ENCODE measurements at regions not wholly inside any gene's neighbourhood (a gene's known extent, or its start where the extent isn't known, plus 50 kb on each side); places are given as distances from the start of the nearest gene placed in this dataset.

DNA sequence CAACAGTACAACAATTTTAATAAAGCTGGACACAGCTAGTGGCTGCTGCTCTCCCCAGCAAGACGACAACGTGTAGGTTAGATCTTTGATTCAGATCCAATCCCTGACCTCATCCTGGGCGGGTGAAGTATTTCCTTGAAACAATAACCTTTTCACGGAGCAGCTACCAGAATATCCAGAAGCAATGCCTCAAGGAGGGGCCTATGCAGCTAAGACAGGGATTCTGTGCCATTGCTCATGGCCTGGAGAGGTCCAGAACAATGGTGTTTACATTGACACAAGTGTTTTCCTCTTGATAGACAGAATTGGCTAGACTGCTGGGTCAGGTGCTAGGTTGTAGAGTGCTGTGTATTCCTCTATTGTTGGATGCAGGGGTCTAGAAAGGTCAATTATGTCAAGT is 520.1 kb downstream of the BCL11A start:
- H3K4me2 ChIP-seq (ENCODE audit: insufficient read depth, low read length), result no peak overlapping the region
- TF ChIP-seq, protein P1, sequence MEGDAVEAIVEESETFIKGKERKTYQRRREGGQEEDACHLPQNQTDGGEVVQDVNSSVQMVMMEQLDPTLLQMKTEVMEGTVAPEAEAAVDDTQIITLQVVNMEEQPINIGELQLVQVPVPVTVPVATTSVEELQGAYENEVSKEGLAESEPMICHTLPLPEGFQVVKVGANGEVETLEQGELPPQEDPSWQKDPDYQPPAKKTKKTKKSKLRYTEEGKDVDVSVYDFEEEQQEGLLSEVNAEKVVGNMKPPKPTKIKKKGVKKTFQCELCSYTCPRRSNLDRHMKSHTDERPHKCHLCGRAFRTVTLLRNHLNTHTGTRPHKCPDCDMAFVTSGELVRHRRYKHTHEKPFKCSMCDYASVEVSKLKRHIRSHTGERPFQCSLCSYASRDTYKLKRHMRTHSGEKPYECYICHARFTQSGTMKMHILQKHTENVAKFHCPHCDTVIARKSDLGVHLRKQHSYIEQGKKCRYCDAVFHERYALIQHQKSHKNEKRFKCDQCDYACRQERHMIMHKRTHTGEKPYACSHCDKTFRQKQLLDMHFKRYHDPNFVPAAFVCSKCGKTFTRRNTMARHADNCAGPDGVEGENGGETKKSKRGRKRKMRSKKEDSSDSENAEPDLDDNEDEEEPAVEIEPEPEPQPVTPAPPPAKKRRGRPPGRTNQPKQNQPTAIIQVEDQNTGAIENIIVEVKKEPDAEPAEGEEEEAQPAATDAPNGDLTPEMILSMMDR (IDR thresholded peaks at IDR 0.05; ENCODE audit: extremely low read depth, low read depth, low read length), result no peak
- no peaks in the 10 kb centered on the region for H3K4me1 ChIP-seq (ENCODE audit: insufficient read depth, low read length)
- H3K27me3 ChIP-seq (ENCODE audit: insufficient read depth, low read length), result no peaks in the 10 kb centered on the region
- no peaks in the 10 kb centered on the region for H3K36me3 ChIP-seq (ENCODE audit: insufficient read depth, low read length)
- H3K27ac ChIP-seq (ENCODE audit: low read depth, low read length), result no peak overlapping the region
- H2AFZ ChIP-seq (ENCODE audit: low read length), result no peak overlapping the region
- H3K9me3 ChIP-seq (ENCODE audit: low read depth, low read length), result peaks cover 2% of the 10 kb centered on the region
- no peaks in the 10 kb centered on the region for H4K20me1 ChIP-seq (ENCODE audit: insufficient read depth, low read length)
- DNase-seq (ENCODE audit: insufficient read length, low spot score, missing footprints), result no peak
- H3K79me2 ChIP-seq (ENCODE audit: insufficient read depth, low read length), result no peaks in the 10 kb centered on the region
- no peak overlapping the region for H3K4me3 ChIP-seq (ENCODE audit: insufficient read depth, low read length)

DNA sequence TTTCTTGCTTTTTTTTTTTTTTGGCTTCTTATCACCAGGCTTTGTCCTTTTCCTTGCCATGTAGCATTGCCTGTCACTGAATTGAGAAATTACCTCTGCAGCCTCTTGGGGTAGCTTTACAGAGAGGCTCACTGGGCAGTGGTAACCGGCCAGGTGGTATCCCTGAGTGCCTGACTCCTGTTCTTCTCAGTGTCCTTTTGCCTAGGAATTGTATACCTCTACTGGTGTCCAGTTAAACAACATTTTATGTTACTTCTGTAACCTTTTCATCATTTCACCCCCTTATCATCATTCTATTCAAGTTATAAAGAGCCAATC is 523.9 kb downstream of the BCL11A start:
- Histone ChIP-seq H2AFZ (ENCODE audit: low read length) (no peak overlapping the region), H3K9me3 (ENCODE audit: low read depth, low read length) (peaks cover 2% of the 10 kb centered on the region), H3K27me3 (ENCODE audit: insufficient read depth, low read length) (no peaks in the 10 kb centered on the region), H3K4me3 (ENCODE audit: insufficient read depth, low read length) (no peak overlapping the region), H4K20me1 (ENCODE audit: insufficient read depth, low read length) (no peaks in the 10 kb centered on the region), H3K36me3 (ENCODE audit: insufficient read depth, low read length) (no peaks in the 10 kb centered on the region), H3K4me1 (ENCODE audit: insufficient read depth, low read length) (no peaks in the 10 kb centered on the region), H3K4me2 (ENCODE audit: insufficient read depth, low read length) (no peak overlapping the region), H3K79me2 (ENCODE audit: insufficient read depth, low read length) (no peaks in the 10 kb centered on the region), H3K27ac (ENCODE audit: low read depth, low read length) (no peak overlapping the region)
- TF ChIP-seq, protein P1 (IDR thresholded peaks at IDR 0.05; ENCODE audit: extremely low read depth, low read depth, low read length), result no peak
- DNase-seq (ENCODE audit: insufficient read length, low spot score, missing footprints), result no peak

DNA sequence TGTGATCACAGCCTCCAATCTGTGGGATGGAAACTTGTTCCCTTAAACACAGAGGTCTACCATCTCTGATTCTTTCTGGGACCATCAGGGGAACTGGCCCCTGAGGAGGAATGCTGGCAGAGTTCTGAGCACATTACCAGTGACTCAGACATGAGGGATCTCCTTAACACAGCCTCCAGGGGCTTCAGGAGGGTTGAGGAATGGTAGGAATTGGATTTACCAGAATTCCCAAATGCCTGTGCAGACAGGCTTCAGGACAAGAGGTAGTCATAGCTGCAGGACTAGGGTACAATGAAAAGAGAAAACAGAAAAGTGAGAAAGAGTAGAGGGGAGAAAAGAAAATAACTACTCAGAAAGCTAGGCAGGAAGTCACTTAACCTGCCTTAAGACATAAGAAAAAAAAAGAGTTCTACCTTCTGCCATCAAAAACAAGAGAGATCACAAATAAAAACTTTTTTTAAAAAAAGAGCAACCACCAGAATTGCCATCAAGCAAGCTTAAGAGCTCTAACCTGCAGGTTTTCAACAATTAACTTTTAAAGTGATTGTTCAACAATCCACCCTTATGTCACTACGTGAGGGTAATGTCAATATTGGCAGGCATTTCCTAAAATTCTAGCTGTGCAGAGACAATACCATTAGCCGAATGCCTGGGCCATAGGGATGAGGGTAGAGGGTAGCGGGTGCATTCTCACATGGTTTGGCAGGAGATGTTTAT is 524.4 kb downstream of the BCL11A start:
- Histone ChIP-seq H3K27me3 (ENCODE audit: insufficient read depth, low read length) (no peaks in the 10 kb centered on the region), H3K27ac (ENCODE audit: low read depth, low read length) (no peak overlapping the region), H3K4me1 (ENCODE audit: insufficient read depth, low read length) (no peaks in the 10 kb centered on the region), H3K4me3 (ENCODE audit: insufficient read depth, low read length) (no peak overlapping the region), H3K4me2 (ENCODE audit: insufficient read depth, low read length) (no peak overlapping the region), H4K20me1 (ENCODE audit: insufficient read depth, low read length) (no peaks in the 10 kb centered on the region), H2AFZ (ENCODE audit: low read length) (no peak overlapping the region), H3K79me2 (ENCODE audit: insufficient read depth, low read length) (no peaks in the 10 kb centered on the region), H3K36me3 (ENCODE audit: insufficient read depth, low read length) (no peaks in the 10 kb centered on the region), H3K9me3 (ENCODE audit: low read depth, low read length) (peaks cover 2% of the 10 kb centered on the region)
- DNase-seq (ENCODE audit: insufficient read length, low spot score, missing footprints), result no peak
- TF ChIP-seq, protein P1 (IDR thresholded peaks at IDR 0.05; ENCODE audit: extremely low read depth, low read depth, low read length), result no peak

DNA sequence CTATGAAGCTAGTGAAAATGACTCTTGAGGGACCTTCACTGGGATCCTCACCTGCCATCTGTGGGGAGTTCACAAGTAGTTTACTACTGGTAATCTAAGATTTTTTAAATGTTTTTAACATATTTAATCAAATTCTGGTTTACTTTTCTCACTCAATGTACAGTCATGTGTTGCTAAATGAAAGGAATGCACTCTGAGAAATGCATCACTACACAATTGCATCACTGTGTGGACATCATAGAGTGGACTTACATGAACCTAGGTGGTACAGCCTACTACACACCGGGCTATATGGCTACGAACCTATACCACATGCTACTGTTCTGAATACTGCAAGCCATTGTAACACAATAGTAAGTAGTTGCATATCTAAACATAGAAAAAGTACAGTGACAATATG is 528.0 kb downstream of the BCL11A start:
- Histone ChIP-seq H3K36me3 (ENCODE audit: insufficient read depth, low read length) (no peaks in the 10 kb centered on the region), H3K4me2 (ENCODE audit: insufficient read depth, low read length) (no peak overlapping the region), H2AFZ (ENCODE audit: low read length) (no peak overlapping the region), H4K20me1 (ENCODE audit: insufficient read depth, low read length) (no peaks in the 10 kb centered on the region), H3K79me2 (ENCODE audit: insufficient read depth, low read length) (no peaks in the 10 kb centered on the region), H3K27ac (ENCODE audit: low read depth, low read length) (no peak overlapping the region), H3K9me3 (ENCODE audit: low read depth, low read length) (no peaks in the 10 kb centered on the region), H3K4me3 (ENCODE audit: insufficient read depth, low read length) (no peak overlapping the region), H3K27me3 (ENCODE audit: insufficient read depth, low read length) (no peaks in the 10 kb centered on the region), H3K4me1 (ENCODE audit: insufficient read depth, low read length) (no peaks in the 10 kb centered on the region)
- no peak for DNase-seq (ENCODE audit: insufficient read length, low spot score, missing footprints)
- TF ChIP-seq, protein P1 (IDR thresholded peaks at IDR 0.05; ENCODE audit: extremely low read depth, low read depth, low read length), result no peak

Measured in osteoblast (primary cell).